Kidney glomerular epithelial cell (primary cell): ENCODE measurements at regions not wholly inside any gene's neighbourhood (a gene's known extent, or its start where the extent isn't known, plus 50 kb on each side); places are given as distances from the start of the nearest gene placed in this dataset.
A peak's percentile ranks its signal among the peaks of the same experiment; 100 is the strongest.

Source experiments
- DNase-seq: peaks from one replicate; lab custom pipeline; 2025; lab: John Stamatoyannopoulos, UW

GRCh38 chr7:124330731-124331407 lies 298.0 kb upstream of the TMEM229A start:
- DNase-seq: no peak

GRCh38 chr7:124328774-124329173 lies 295.9 kb upstream of the TMEM229A start:
- no peak for DNase-seq

GRCh38 chr7:124324262-124324661 lies 291.4 kb upstream of the TMEM229A start:
- DNase-seq: no peak

GRCh38 chr7:124323597-124323996 lies 290.7 kb upstream of the TMEM229A start:
- no peak for DNase-seq

GRCh38 chr7:124322561-124322960 lies 289.7 kb upstream of the TMEM229A start:
- DNase-seq: no peak

GRCh38 chr7:124318721-124319450 lies 286.0 kb upstream of the TMEM229A start:
- no peak for DNase-seq

- DNase-seq: no peak
Observed at GRCh38 chr7:124310934-124311390, 278.1 kb upstream of the TMEM229A start.

- DNase-seq: no peak
Observed at GRCh38 chr7:124308384-124308783, 275.5 kb upstream of the TMEM229A start.

- no peak for DNase-seq
Observed at GRCh38 chr7:124295289-124295688, 262.4 kb upstream of the TMEM229A start.

- DNase-seq: no peak
Observed at GRCh38 chr7:124284937-124285336, 252.1 kb upstream of the TMEM229A start.

- DNase-seq: peak; percentile 3
Observed at GRCh38 chr7:124276005-124276622, 243.2 kb upstream of the TMEM229A start.

GRCh38 chr7:124275411-124275810 lies 242.5 kb upstream of the TMEM229A start:
- no peak for DNase-seq

- no peak for DNase-seq
Observed at GRCh38 chr7:124269774-124270173, 236.9 kb upstream of the TMEM229A start.

- no peak for DNase-seq
Observed at GRCh38 chr7:124267154-124267553, 234.3 kb upstream of the TMEM229A start.

- no peak for DNase-seq
Observed at GRCh38 chr7:124263232-124263827, 230.5 kb upstream of the TMEM229A start.

- no peak for DNase-seq
Observed at GRCh38 chr7:124261710-124262109, 228.8 kb upstream of the TMEM229A start.

GRCh38 chr7:124257638-124258308 lies 224.9 kb upstream of the TMEM229A start:
- no peak for DNase-seq

GRCh38 chr7:124255041-124255655 lies 222.3 kb upstream of the TMEM229A start:
- DNase-seq: no peak

GRCh38 chr7:124254396-124254795 lies 221.5 kb upstream of the TMEM229A start:
- DNase-seq: no peak

GRCh38 chr7:124251636-124252035 lies 218.8 kb upstream of the TMEM229A start:
- no peak for DNase-seq

GRCh38 chr7:124250297-124251034 lies 217.6 kb upstream of the TMEM229A start:
- no peak for DNase-seq
